ENCODE measurements at regions not wholly inside any gene's neighbourhood (a gene's known extent, or its start where the extent isn't known, plus 50 kb on each side); places are given as distances from the start of the nearest gene placed in this dataset.

DNA sequence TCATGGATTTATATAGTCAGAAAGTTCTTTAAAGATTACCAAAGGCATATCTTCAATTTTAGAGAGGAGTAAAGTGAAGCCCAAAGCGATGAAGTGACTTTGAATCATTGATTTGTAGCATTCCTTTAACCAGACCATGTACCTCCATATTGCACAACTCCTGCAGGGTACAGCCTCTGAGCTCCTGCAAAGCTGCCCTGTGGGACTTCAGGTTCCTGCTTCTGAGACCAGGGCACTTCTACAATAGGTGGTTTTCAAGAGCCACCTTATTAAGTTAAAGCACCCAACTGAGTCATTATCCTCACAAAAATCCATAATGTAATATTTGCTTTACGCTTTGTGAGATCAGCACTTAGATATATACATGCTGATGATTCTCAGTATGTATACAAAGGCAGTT is 270.7 kb upstream of the RGS17 start:
- TF ChIP-seq, protein P1, sequence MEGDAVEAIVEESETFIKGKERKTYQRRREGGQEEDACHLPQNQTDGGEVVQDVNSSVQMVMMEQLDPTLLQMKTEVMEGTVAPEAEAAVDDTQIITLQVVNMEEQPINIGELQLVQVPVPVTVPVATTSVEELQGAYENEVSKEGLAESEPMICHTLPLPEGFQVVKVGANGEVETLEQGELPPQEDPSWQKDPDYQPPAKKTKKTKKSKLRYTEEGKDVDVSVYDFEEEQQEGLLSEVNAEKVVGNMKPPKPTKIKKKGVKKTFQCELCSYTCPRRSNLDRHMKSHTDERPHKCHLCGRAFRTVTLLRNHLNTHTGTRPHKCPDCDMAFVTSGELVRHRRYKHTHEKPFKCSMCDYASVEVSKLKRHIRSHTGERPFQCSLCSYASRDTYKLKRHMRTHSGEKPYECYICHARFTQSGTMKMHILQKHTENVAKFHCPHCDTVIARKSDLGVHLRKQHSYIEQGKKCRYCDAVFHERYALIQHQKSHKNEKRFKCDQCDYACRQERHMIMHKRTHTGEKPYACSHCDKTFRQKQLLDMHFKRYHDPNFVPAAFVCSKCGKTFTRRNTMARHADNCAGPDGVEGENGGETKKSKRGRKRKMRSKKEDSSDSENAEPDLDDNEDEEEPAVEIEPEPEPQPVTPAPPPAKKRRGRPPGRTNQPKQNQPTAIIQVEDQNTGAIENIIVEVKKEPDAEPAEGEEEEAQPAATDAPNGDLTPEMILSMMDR (conservative IDR thresholded peaks at IDR 0.05; ENCODE audit: low read length), result no peak
- TF ChIP-seq EZH2phosphoT487 (IDR thresholded peaks at IDR 0.05; ENCODE audit: borderline replicate concordance, low read depth, low read length), result no peak
